ENCODE measurements at regions not wholly inside any gene's neighbourhood (a gene's known extent, or its start where the extent isn't known, plus 50 kb on each side); places are given as distances from the start of the nearest gene placed in this dataset.

DNA sequence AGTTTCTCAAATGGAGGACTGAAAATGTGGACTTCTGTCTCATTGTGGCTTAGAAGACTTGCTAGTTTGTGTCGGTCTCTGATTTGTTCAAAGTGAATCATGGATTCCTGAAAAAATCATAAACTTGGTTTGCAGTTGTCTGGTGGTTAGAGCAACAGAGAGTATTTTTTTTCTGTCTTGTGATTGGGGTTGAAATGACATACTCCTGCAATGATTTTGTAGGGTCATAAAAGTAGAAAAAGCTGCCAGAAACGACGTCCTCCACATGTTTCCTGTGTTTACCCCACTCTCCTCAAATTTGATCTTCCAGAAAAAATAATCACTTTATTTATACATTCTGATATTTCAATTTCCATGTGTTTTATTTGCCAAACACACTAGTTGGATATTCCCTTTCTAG, 219.2 kb upstream of the PGR start:
- Histone ChIP-seq H3K4me1 (ENCODE audit: insufficient read depth, low read length) (no peaks in the 10 kb centered on the region), H2AFZ (ENCODE audit: low read length) (no peak overlapping the region), H3K4me2 (ENCODE audit: insufficient read depth, low read length) (no peak overlapping the region), H3K27ac (ENCODE audit: low read depth, low read length) (no peak overlapping the region), H3K27me3 (ENCODE audit: insufficient read depth, low read length) (no peaks in the 10 kb centered on the region), H3K36me3 (ENCODE audit: insufficient read depth, low read length) (no peaks in the 10 kb centered on the region), H4K20me1 (ENCODE audit: insufficient read depth, low read length) (no peaks in the 10 kb centered on the region), H3K79me2 (ENCODE audit: insufficient read depth, low read length) (no peaks in the 10 kb centered on the region), H3K9me3 (ENCODE audit: low read depth, low read length) (no peaks in the 10 kb centered on the region), H3K4me3 (ENCODE audit: insufficient read depth, low read length) (no peak overlapping the region)
- TF ChIP-seq, protein P1, sequence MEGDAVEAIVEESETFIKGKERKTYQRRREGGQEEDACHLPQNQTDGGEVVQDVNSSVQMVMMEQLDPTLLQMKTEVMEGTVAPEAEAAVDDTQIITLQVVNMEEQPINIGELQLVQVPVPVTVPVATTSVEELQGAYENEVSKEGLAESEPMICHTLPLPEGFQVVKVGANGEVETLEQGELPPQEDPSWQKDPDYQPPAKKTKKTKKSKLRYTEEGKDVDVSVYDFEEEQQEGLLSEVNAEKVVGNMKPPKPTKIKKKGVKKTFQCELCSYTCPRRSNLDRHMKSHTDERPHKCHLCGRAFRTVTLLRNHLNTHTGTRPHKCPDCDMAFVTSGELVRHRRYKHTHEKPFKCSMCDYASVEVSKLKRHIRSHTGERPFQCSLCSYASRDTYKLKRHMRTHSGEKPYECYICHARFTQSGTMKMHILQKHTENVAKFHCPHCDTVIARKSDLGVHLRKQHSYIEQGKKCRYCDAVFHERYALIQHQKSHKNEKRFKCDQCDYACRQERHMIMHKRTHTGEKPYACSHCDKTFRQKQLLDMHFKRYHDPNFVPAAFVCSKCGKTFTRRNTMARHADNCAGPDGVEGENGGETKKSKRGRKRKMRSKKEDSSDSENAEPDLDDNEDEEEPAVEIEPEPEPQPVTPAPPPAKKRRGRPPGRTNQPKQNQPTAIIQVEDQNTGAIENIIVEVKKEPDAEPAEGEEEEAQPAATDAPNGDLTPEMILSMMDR (IDR thresholded peaks at IDR 0.05; ENCODE audit: extremely low read depth, low read depth, low read length): no peak
- no peak for DNase-seq (ENCODE audit: insufficient read length, low spot score, missing footprints)

- DNase-seq (ENCODE audit: insufficient read length, low spot score, missing footprints): no peak
- TF ChIP-seq, protein P1 (IDR thresholded peaks at IDR 0.05; ENCODE audit: extremely low read depth, low read depth, low read length): no peak
- Histone ChIP-seq H3K27ac (ENCODE audit: low read depth, low read length) (no peak overlapping the region), H4K20me1 (ENCODE audit: insufficient read depth, low read length) (no peaks in the 10 kb centered on the region), H3K27me3 (ENCODE audit: insufficient read depth, low read length) (no peaks in the 10 kb centered on the region), H3K79me2 (ENCODE audit: insufficient read depth, low read length) (no peaks in the 10 kb centered on the region), H3K9me3 (ENCODE audit: low read depth, low read length) (no peaks in the 10 kb centered on the region), H2AFZ (ENCODE audit: low read length) (no peak overlapping the region), H3K4me2 (ENCODE audit: insufficient read depth, low read length) (no peak overlapping the region), H3K4me3 (ENCODE audit: insufficient read depth, low read length) (no peak overlapping the region), H3K4me1 (ENCODE audit: insufficient read depth, low read length) (no peaks in the 10 kb centered on the region), H3K36me3 (ENCODE audit: insufficient read depth, low read length) (no peaks in the 10 kb centered on the region)
Measured at GRCh38 chr11:101346591-101346990, 217.0 kb upstream of the PGR start.

GRCh38 chr11:101345891-101346290, 216.3 kb upstream of the PGR start:
- Histone ChIP-seq H3K79me2 (ENCODE audit: insufficient read depth, low read length) (no peaks in the 10 kb centered on the region), H3K4me3 (ENCODE audit: insufficient read depth, low read length) (no peak overlapping the region), H3K4me1 (ENCODE audit: insufficient read depth, low read length) (no peaks in the 10 kb centered on the region), H2AFZ (ENCODE audit: low read length) (no peak overlapping the region), H3K27me3 (ENCODE audit: insufficient read depth, low read length) (no peaks in the 10 kb centered on the region), H4K20me1 (ENCODE audit: insufficient read depth, low read length) (no peaks in the 10 kb centered on the region), H3K36me3 (ENCODE audit: insufficient read depth, low read length) (no peaks in the 10 kb centered on the region), H3K9me3 (ENCODE audit: low read depth, low read length) (no peaks in the 10 kb centered on the region), H3K4me2 (ENCODE audit: insufficient read depth, low read length) (no peak overlapping the region), H3K27ac (ENCODE audit: low read depth, low read length) (no peak overlapping the region)
- TF ChIP-seq, protein P1 (IDR thresholded peaks at IDR 0.05; ENCODE audit: extremely low read depth, low read depth, low read length): no peak
- DNase-seq (ENCODE audit: insufficient read length, low spot score, missing footprints): no peak

DNA sequence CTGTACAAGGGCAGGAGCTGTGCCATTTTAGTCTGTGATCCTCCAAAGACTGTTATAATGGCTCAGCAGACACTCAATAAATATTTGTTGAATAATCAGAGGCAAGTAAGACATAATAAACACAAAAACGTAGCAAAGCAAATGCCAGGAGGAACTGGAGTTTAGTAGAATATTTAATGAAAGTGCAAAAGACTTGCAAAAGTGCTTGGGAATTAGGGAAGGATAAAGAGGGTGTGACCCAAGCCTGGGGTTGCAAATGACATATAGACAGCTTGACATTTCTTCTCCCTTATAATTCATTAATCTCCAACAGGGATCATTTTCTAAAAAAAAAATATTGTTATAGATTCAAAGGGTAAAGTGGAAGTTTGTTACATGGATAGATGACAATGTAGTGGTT, 212.7 kb upstream of the PGR start:
- no peaks in the 10 kb centered on the region for H3K79me2 ChIP-seq (ENCODE audit: insufficient read depth, low read length)
- no peaks in the 10 kb centered on the region for H3K4me1 ChIP-seq (ENCODE audit: insufficient read depth, low read length)

More for the DNA sequence above, 212.7 kb upstream of the PGR start:
- Histone ChIP-seq H3K27ac (ENCODE audit: low read depth, low read length) (no peak overlapping the region), H3K4me3 (ENCODE audit: insufficient read depth, low read length) (no peak overlapping the region), H3K9me3 (ENCODE audit: low read depth, low read length) (no peaks in the 10 kb centered on the region), H3K4me2 (ENCODE audit: insufficient read depth, low read length) (no peak overlapping the region), H3K27me3 (ENCODE audit: insufficient read depth, low read length) (no peaks in the 10 kb centered on the region), H2AFZ (ENCODE audit: low read length) (no peak overlapping the region), H3K36me3 (ENCODE audit: insufficient read depth, low read length) (no peaks in the 10 kb centered on the region), H4K20me1 (ENCODE audit: insufficient read depth, low read length) (no peaks in the 10 kb centered on the region)
- TF ChIP-seq, protein P1 (IDR thresholded peaks at IDR 0.05; ENCODE audit: extremely low read depth, low read depth, low read length): no peak
- no peak for DNase-seq (ENCODE audit: insufficient read length, low spot score, missing footprints)

Data from osteoblast (primary cell).